NCI-H2107 treated with DMSO at 0.1 percent for 48 hours (cell line): ENCODE measurements at regions not wholly inside any gene's neighbourhood (a gene's known extent, or its start where the extent isn't known, plus 50 kb on each side); places are given as distances from the start of the nearest gene placed in this dataset.

Experiments used
- DNase-seq: peaks from one replicate; lab custom pipeline; 2025; ENCODE audit not compliant: unreplicated experiment; lab: John Stamatoyannopoulos, UW

DNA sequence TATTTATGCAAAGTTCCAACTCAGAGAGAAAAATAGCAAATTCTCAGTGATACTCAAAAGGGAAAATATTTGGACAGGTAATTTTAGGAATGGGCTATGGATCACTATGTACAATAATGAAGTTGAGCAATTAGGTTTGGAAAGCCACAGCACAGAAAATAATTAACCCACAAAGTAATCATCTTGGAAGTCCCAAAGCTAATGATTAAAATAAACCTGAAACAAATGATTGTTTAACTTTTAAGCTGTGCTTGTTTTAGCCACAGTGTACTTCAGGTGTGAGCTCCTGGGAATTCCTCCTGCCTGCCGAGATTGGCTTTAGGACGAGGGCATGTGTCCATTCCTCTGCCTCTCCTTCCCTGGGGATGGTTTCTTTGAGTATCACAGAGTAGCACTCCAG lies 403.9 kb downstream of the ZSWIM6 start:
- no peak for DNase-seq

DNA sequence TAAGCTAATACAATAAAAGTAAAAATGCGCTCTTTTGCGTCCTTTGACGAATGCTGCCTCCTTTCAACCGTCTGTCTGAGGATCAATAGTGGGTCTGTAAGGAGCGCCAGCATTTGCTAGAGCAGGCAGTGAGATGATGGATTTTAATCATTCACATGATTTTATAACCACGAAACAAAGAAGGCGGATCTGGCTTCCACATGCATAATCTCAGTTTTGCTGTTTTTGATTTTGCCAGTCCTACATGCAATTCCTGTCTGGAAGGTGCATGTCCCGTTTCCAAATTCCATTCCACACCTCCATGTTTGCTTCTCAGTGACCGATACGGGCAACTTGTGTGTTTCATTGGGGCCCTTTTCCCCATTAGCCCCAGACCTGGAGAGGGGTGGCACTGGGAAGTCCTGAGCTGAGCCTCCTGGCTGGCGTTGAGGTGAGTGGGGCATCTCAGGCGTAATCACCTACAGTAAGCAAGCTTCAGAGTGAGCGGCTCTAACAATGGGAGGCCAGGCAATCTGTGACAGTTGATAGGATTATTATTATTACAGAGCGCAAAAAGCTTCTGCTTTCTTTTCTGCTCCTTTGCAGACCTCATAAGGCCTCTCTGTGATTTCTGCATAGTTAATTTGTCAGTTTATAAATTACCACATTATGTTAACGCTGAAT lies 405.4 kb downstream of the ZSWIM6 start:
- DNase-seq, result no peak

DNA sequence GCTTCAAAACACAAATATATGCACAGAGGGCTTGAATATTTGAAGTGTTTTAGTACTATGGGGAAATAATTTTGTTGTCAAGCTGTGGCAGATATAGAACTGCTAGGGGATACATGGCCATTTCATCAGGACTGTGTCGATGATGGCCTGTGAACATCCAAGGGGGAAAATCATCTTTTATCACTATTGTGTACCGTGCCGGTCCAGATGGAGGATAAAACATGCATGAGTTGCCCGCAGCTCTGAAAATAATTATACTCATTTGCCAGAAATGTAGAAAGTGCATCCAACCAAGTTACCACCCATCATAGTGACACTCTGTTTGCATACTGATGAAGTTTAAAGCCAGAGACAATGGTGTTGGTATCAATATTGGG lies 405.9 kb downstream of the ZSWIM6 start:
- DNase-seq, result no peak

DNA sequence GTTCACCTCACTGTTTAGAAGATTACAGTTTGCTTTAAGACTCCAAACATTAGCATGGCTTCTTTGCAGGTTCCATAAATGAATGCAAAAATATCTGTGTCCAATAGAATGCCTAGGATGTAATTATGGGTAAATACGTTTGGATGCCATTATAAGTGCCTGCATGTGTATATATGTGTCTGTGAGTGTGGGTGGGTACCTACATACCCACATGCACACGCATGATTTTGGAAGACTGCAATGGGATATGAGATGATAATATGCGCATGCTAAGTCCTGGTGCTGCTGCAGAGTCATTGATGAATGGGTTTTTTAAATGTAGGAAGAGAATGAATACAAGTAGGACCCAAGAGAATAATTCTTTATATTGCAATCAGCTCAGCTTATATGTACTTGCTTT lies 406.4 kb downstream of the ZSWIM6 start:
- DNase-seq, result no peak

DNA sequence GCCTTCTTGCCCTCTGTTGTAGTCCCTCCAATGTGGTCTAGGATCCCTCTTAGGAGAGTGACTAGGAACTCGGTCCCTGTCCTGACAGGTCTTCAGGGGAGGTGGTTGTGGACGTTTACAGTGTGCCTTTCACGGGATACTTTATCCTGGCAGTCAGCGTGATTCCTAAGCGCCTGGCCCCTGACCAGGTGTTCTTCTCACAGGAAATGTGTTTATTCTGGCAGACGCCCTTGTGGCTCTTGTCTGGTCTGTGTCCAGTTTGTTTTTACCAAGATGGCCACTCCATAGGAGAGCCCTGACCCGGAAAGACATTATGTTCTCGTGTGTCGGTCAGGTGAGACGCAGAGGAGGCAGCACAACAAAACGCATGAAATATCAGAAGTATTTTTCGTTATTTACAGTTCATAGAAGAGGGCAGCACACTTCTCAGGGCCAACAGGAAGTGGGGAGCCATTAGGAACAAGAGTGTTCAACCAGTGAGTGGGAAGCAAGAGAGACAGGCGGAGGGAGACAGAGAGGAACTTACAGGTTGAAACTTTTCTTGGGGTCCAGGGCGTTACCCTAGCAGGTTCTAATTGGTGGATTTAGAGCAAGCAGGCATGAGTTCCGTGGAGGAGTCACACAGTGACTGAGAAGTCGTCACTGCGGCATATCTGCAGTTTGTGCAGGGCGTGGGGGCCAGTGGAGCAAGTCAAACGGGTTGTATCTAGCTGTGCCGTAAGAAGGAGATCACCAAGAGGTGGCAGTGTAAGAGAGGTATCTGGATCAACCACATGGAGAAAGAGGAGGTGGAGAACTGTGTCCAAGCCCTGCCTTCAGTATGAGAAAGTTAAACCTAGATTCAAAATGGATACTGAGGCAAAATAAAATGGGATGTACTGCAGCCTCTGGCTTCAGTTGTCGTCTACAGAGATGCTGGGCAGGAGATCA lies 412.9 kb downstream of the ZSWIM6 start:
- no peak for DNase-seq

DNA sequence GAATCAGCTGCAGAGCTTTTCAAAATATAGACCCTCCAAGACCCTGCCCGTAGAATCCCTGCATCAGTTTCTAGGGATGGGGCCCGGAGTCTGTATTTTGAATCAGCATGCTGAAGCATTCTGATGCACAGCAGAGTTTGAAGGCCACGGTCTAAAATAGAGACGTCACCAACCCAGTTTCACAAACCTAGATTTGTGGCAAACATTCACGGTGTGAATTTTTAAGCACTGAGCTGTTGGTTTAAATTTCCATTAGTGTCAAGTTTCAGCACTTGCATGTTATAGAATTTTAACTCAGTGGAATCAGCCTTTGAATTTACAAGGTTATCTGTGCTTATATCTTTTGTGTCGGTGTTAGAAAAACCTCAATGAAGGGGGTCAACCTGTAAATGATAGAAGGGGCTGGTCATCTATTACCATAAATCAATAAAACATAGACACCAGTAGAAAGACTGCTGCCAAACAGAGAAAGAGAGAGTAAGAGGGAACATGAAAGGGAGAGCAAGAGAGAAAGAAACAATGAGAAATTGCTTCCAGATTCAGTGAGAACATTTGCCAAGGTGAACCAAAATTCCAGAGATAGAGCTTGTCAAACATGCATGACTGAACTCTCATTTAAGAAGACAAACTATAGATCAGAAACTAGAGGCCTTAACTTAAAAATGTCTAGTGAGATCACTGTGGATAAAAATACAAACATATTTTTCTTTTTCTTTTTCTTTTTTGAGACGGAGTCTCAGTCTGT lies 414.9 kb downstream of the ZSWIM6 start:
- no peak for DNase-seq

DNA sequence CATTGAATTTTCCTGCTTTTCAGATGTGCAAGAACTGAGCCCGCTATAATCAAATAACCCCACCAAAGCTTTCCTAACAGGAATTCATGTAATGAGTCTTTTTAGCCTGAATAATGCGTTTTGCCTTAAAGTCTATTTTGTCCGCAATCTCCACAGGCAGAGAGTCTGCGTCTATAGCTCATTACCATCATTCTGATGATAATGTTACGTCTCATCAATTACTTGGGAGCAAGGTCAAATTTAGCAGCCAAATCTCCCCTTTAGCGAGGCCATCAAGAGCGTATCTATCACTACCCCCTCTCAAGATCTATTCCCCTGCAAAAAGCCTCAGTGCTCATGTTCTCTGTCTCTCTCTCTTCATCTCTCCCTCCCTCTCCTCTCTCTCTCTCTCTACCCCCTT lies 416.1 kb downstream of the ZSWIM6 start:
- DNase-seq, result no peak

DNA sequence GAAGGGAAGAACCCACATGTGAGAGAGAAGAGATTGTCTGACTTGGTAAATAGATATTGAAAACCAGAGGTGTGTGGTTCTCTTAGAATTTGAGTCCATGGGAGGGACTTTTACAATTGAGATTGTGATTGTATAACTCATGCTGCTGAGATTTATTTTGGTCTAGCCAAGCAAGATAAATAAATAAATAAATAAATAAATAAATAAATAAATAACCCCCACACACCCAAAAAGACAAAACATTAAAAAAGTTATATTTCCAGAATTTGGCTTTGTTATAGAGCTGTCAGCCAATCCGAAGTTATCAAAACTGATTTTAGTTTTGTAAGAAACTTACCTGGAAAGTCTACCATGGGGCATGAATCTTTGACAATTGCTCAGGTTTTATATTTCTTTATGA lies 416.6 kb downstream of the ZSWIM6 start:
- DNase-seq, result no peak

DNA sequence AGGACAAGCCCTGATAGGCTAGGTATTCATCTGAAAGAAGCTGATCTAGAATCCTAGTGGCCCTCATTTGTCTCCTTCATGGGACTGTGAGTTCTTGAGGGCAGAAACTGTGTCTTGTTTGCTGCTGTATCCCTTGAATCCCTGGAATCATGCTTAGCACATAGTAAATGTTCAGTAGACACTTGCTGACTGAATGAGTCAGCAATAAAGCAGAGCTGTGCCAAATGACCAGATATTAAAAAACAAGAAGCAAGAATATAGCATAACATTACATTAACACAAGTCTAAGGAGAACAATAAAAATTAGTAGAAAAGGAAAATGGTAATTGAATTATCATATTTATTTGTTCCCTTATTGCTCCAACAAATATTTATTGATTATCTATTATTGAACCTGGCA lies 420.5 kb downstream of the ZSWIM6 start:
- DNase-seq, result no peak

DNA sequence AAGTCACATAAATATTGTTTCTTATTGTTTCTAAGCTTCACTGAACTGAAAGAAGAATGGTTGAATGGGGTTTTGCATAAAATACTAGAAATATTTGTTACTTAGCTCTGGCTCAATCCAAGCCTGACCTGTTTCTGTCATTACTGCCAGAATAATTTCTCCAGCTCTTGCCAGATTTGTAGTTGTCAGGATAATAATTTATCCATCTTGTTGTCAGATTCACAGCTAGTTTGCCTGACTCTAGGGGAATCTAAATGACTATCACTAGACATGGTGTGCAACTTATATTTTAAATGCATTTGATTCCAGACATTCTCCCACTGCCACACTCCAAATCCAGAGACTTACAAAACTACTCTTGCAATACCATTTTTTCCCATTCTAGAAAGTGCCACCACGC lies 422.7 kb downstream of the ZSWIM6 start:
- DNase-seq, result no peak

DNA sequence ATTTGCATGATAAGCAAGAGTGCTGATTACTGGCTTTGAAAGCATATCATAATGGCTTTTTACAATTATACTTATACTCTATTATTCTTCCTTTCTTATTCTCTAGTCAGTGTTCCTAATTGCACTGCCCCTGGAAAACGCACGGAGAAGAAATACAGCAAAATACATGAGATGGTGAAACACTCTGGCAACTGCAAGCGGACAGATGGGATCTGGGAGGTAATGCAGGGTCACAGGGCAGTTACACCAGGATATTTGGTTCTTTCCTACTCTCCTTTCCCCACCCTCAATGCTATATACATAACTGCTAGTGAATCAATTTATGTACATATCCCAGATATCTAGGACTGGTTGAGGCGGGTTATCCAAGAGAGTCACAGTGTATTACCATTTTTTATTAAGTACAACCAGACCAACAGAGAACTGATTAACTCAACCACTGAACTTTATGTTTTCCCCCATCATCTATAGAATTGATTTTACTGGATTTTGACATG lies 423.7 kb downstream of the ZSWIM6 start:
- no peak for DNase-seq

DNA sequence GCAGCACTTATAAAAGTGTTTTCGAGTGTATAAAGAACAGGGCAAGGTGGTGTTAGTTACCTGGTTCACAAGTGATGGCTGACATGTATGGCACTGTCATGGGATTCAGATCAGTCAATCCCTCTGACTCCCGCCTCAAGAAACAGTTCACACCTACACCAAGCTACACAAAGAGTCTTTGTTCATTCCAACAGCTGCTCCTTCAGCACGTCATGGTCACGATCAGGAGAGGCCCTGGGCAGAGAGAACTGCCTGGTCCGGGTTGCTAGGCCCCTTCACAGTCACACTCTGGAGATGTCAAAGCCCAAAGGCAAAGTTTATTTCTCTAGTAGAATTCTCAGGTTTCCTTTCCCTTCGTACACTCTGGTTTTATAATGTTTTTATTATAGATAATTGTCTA lies 426.7 kb downstream of the ZSWIM6 start:
- no peak for DNase-seq

DNA sequence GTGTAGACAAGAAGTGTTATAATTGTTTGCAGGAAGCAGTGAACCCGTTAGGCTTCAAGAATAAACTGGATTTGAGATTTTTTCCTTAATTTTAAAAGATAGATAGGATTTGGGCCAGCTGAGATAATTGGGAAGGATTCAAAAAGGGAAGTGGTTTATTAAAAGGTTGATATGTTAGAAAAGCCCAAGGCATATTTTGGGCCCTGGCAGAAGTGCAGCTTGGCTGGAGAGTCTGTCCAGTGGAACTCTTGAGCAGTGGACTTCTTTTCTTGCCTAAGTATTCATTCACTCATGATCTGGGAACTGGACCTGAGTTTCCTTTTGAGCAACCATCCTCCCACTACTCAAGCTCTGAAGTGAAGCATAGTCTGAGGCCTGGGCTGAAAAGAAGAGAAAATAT lies 433.4 kb downstream of the ZSWIM6 start:
- no peak for DNase-seq

DNA sequence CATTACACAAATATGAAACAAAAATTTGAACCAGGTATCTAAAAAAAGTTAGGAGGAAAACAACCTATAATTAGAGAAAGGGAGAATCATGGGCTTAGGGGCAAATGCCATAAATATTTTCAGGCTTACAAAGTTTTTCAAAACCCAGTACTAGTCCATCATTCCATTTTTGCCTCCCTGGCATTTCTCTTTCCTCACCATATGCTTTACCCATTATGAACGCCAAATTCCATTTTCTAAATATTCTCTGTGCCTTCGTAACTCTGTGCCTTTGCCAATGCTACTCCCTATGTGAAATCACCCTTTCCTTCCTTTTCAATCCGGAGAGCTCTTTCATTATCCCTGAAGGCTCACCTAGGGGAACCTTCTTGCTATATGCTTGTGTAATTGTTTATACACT lies 434.1 kb downstream of the ZSWIM6 start:
- DNase-seq, result no peak

DNA sequence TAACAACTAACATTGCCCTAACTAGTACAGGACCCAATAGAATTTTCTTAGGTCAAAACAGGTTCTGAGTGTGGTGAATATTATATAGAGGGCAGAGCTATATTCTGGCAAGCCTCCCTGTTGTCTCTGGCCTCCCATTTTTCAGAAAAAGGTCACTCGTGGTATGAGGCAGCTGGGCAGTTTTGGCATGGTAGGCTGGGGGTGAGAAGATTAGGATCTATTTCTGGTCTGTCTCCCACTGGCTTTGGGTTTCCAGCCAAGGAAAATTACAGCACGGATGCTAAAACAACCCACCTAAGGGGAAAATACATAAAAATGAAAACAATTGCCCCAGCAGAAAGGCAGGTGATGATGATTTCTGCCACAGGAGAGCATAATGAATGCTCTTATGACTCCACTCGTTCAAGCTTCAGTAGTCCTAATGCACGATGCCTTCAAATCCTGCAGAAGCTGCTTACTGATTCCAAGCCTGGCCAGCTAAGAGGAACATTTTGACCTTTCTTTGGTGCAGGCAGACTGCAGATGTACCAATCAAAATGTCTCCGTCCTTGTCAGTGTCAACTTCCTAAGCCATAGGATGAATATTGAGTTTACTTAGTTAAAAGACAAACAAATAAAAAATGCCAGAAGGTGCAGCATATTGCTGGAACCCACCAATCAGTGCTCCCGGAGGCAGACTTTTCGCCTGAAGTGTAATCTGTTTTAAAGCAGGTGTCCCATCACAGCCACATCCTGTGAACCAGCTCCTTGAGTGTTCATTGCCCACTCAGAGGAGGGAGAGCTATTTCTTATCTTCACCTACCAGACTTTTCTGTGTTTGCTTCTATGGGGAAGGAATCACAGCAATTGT lies 435.4 kb downstream of the ZSWIM6 start:
- DNase-seq, result no peak

DNA sequence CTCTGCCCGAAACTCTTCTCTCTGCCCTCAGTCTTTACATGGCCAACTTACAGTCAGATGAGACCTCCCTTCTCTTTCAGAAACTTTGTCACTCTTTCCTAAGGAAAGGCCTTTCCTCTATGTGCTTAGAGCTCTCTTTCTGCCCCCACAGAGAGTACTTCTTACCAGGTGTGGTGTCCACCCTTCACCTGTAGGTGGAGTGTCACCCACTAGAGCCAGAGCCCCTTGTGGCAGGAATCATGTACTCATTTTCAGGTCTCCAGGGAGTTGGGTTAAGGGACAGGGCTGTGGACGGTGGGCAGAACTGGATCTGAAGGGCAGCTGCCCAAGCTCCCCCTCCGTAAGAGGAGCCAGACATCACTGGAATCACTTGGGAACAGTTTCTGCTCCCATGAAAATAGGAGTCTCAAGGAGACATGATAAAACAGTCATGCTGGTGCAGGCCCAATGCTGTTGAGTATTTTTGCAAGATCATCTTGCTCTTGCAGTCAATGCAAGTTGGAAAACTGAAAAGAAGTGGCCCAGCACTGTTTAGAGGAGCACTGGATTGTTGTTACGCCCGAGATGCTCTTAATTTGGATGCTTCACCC lies 436.7 kb downstream of the ZSWIM6 start:
- peak; percentile 3 for DNase-seq

DNA sequence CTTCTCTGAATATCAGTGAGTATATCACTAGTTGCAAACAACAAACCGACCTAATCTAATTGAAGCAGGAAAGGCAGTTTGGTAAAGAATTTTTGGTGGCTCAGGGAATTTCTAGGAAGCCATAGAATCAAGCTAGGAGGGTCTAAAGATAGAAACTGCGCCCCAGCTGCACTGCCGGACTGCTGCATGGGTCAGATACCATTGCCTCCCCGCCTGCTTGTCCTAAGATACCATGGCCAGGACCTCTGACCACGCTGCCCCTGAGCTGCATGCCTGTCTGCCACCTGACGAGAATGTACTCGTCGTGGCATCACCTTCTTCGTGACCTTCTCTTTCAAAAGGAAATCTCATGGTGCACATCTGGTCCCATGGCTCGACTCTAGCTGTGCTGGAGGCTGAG lies 439.0 kb downstream of the ZSWIM6 start:
- DNase-seq, result no peak

DNA sequence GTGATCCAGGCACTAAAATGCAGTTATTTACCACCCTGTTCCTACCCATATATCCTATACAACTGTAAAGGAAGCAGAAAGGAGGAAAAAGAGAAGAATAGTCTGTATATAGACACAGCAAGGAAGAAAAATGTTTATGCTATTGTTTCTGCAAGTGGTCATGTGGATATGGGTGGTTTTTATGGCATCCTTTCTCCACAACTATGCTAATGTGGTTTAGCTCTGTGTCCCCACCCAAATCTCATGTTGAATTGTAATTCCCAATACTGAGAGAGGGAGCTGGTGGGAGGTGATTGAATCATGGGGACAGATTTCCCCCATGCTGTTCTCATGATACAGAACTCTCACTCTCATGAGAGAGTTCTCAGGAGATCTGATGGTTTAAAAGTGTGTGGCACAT lies 439.8 kb downstream of the ZSWIM6 start:
- no peak for DNase-seq

DNA sequence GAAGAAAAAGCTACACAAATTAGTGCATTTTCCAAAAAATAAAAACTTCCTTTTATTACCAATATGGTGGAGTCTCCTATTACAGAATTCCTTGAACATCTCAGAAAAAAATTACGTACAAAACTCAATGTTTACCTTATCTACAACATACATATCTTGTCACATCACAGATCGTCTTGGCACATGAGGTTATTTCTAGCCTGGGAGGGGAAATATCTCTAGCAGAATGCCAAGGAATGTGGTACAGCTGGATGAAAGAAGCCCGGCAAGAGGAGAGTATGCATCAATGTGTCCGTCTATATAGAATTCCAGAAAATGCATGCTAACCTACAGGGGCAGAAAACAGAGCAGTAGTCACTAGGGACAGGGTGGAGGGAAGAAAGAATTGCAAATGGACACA lies 443.8 kb downstream of the ZSWIM6 start:
- no peak for DNase-seq

DNA sequence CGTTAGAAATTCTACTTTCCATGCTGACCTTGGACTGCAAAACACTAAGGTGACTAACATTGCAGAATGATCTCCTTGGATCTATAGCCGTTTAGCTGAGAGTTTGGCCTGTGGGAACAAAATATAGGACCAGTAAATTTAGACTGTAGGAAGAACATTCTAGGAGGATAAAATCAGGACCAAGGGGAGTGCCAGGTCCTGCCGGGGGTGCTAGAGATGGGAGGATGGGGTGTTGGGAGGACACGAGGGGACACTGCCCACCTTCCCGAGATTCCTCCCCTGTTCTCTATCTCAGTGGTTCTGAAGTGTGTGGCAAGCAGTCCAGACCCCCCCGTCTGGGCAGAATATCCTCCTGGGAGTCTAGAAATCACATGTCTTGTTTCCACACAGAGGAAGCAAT lies 445.2 kb downstream of the ZSWIM6 start:
- DNase-seq, result no peak
